Right forelimb (tissue), 1 donor: ENCODE measurements at regions not wholly inside any gene's neighbourhood (a gene's known extent, or its start where the extent isn't known, plus 50 kb on each side); places are given as distances from the start of the nearest gene placed in this dataset.
"Not testable (repeated sequence)": the region's sequence is repeated elsewhere in the genome, so short reads cannot be mapped to it uniquely, and the experiment has no call there.

Source experiments
- DNase-seq: peaks from one replicate; pipeline ENCODE4 v3.0.0-alpha.2; 2018

DNA sequence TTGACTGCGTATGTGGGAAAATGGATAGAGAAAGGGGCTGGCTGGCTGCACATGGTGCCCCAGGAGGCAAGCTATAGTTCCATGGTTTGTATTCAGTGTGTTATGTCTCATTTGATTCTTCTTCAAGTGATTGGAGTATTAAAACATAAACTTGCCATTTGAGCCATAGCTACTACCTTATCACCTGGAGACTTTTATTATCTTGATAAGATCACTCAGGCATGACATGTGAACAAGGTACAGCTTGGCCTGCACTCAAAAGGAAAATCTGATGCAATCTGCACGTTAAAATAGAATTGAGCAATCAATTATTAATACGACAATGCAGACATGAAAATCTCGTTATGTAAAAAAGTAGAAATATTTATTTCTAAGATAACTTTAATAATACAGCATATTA lies 116.9 kb downstream of the RND3 start:
- no peak for DNase-seq

DNA sequence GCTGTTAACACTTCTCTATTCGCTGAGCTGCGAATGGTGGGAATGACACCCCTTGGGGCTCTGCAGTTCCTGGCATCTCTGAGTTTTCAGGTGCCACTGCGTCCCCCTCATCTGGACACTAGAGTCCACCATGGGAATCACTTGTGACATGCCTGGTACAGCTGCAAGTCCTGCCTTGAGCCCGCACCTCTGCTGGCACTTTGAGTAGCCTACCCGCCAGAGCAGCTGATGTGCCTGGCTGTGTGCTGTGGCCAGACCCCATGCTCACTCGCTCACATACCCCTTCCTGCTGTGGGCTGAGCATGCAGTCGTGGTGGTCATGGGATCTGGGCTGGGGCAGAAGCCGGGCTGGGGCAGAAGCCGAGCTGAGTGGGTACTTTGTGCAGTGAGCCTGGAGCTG lies 117.6 kb downstream of the RND3 start:
- no peak for DNase-seq

DNA sequence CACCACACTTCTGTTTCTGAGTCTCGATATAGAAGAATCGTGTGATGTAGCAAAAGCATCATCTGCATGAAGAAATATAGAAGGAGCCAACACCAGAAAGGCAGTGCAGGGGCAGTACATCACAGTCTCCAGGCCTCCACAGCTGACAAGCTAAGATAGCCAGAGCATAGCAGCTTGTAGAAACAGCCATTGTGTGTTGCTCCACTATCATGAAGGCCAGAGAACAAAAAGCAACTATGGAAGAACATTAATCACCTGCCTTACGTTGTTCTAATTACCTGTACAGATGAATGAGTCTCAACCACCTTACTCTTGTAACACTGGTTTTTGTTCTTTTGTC lies 129.0 kb downstream of the RND3 start:
- no peak for DNase-seq

DNA sequence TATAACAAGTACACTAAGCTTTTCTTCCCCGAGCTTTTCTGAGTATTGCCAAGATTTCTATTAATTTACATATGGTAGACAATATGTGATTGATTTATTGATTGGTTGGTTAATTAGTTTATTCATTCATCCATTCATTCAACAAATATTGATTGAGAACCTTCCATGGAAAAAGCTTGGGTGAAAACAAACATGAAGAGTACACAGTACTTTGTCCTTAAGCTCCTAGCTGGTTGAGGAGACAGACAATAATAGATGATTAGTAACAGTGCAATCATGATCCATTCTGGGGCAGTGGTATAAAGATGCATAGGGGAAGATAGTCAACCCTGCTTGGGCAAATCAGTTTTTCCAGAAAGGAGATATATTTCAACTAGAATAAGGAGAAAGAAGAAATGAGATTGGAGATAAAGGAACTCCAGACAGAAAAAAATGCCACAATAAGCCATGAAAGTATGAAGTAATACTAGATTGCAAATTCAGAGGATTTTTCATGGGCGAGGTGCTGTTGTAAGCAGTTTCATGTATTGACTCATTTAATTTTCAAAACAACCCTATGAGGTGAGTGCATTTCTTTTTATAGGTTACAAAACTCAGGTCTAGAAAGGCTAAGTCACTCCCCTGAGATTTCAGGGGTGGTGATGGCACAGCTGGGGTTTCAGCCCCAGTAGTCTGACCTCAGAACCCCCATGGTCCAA lies 129.5 kb downstream of the RND3 start:
- no peak for DNase-seq

DNA sequence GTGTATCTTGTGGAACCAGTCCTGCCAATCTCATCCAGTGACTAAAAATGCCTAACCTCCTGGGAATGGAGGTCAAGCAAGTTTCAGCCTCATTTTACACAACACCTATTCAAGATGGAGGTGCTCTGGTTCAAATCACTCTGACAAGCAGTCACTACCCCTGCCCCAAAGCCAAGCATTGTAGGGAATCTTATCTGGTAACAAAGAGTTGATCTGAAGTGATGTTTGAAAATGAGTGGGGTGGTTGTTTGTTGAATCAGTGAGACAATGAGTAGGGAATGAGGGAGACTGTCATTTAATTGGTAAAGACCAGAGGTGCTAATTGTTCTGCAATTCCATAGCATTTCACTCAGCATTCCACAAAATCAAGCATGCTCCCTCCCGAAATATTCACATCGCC lies 132.0 kb downstream of the RND3 start:
- DNase-seq = no peak

DNA sequence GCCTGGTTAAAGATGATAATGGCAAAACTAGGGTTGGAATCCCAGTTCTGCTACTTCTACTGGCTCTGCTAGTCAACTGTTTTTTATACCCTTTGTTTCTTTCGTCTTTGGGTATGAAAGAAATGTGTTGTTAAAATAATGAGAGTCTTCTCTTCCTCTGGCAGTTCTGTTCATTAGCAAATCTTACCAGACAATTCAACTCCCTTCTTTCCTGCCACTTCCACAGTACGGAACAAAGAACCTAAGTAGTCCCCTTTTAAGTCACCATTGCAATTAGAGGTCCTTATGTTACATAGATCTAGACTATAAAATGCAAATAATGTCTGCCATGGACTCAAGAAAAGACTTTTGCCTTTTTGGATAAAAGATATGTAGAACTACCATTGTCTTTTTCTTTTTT lies 134.1 kb downstream of the RND3 start:
- no peak for DNase-seq

DNA sequence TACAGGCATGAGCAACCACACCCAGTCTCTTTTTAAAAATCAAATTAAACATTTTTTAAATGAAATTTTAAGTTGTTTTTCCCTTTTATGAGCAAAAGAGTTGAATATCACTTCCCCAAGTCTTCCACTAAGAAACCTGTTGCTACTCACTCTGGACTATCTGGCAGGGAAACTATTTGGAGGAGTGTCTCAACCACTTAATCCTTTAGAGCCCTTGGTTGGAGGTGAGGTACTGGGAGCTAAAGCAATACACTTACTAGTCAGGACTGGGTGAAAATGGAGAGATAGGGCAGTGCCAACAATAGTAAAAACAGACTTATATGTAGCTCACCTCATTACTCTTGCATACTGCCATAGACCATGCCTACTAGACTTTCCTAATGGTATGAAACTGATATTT lies 135.5 kb downstream of the RND3 start:
- DNase-seq = no peak

DNA sequence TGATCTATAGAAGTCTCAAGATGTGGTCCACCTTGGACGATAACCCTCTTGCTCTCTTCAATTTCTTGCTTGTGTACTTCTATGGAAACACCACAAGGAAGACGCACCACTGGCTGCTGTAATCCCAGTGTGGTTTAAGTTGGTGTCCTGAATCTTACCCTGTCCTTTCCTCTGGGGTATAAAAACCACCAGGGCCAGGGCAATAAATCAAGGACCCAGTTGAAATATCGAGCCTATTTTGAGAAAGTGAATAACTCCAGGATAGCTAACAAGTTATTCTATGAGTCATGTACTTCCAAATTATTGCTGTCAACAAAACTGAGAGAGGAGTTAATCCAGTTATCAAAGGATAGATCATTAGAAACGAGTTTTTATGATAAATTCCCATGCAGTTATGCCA lies 137.0 kb downstream of the RND3 start:
- DNase-seq = no peak

DNA sequence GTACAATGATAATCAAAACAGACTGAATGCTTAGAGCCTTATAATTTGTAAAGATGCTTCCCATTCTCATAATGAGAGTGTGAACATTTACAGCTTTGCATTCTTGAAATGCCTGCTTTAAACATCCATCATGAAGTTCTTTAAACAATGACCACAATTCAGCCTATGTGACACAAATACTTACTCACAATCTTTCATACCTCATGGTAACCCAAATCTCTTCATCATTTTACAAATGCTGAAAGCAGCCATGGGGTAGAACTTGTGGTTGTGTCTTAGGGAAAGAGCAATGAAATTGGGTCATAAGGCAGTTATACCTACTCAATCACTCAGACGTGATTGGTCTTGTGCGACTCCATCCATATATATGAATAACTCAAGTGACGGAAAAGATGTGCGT lies 140.7 kb downstream of the RND3 start:
- DNase-seq = no peak

DNA sequence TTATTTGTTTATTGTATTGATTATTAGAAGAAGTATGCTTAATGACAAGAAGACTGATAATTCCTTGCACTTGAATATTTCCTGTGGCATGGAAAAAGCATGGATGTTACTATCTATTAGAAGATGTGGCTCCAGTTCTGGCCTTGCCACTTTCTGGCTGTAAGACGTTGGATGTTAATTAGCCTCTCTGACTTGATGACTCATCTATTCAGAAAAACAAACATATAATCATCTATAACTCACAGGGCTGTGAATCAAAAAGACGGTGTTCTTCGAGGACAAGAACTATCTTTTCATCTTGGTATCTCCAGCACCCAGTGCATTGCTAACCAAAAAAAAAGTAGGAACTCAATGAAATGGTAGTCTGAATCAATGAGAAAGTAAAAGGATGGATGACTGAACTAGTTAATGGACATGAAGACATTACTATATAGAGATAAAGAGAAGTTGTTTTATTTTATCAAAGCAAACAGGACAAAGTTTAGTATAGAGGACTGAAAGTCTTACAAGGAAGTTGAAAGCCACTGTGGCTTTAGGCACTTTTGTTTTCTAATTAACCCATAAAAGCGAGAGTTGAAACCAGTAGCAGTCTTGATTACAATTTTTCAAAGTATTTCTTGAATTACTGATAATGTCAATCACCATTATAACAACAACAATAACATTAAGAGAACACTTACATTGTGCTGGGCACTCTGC lies 145.3 kb downstream of the RND3 start:
- DNase-seq = no peak

DNA sequence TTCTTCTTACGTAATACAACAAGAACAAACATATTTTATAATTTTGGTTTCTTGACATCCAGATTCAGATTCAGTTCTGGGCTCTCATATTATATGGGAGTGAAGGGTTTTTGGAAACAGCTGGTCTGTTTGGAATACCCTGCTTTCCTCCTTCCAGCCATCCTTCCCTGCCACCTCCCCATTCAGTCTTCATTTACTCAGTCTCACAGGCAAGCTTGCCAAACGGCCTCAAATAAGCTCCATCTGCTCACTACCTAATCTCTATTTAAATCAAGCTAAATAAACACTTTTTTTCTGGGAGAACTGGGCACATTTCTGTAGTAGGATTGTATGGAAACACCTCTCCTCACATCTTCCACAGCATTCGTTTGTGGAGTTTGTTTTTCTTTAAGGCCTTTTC lies 147.5 kb downstream of the RND3 start:
- no peak for DNase-seq

DNA sequence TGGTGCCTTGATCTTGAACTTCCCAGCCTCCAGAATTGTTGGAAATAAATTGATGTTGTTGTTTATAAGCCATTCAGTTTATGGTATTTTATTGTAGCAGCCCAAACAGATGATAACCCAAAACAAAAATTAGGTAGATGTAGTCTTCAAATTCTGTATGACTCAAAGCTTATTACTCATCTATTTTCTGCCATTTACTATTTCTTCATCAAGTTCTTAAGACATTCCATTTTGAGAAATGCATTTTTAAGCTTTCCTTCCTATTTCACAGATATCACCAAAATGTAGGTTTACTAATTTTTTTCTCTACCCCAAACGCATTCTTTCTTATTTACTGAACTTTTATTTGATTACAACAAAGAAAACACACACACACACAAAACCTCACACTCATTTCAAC lies 148.2 kb downstream of the RND3 start:
- DNase-seq = no peak

DNA sequence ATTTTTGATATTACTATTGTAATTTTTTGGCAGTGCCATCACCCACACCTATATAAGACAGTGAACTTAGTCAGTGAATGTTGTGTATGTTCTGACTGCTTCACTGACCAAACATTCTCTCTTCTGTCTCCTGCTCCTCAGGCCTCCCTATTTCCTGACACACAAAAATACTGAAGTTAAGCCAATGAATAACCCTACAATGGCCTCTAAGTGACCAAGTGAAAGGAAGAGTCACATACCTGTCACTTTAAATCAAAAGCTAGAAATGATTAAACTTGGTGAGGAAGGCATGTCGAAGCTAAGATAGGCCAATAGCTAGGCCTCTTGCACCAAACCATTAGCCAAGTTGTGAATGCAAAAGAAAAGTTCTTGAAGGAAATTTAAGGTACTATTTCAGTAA lies 151.9 kb downstream of the RND3 start:
- no peak for DNase-seq

DNA sequence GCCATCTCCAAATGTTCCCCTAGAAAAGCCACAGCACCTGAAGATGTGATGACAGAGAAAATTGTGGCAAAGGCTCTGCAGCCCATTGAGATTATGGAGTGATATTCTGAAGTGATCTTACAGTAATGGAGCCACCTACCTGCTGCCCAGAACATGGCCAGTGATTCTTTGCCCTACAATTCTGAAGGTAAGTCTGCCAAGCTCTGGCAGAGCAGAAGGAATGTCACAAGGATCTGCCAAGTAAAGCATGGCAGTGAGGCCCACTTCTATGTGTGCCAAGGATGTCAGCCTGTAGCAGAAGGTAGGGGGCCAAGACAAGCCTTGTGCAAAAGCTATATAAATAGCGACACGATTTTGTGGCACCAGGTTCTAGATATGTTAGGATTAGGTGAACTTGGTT lies 155.1 kb downstream of the RND3 start:
- no peak for DNase-seq

DNA sequence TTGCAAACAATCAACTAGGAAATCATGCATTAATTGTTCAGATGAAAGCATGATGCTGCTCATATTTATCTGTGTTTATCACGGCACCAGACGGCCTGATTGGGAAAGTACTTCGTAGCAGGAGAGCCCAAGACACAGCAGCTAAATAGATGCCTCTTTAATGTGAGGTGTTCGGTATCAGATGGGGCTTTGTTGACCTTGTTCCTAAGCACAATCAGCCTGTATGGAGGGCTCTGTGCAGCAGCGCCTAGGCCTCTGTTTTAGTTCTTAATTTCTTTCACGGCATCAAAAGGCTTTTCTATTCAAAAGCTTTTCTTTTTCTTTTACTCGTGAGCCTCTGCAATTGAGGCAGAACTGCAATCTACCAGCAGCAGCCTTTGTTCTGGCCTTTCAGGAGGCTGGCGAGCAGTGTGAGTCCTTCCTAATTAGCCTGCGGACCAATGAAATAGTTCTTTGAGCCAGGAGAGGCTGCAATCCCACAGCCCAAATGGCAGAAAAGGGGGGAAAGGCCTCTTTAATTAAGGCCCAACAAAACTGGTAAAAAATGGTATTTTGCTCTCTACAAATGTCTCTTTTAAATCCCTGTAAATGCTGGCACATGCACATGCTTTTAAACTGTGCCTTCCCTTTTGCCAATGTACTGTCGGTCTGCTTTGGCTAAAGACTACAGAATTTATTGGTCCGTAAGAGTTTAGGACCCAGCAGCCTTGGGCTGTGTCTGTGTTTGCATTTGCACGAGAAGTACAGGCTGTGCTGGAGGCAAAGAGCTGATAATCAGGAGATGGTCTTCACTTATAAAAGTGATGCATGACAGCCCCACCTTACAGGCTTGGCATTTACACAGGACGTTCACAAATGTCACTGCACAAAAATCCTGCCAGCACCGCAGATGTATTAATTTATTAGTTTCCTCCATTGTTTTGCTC lies 159.6 kb downstream of the RND3 start:
- no peak for DNase-seq

DNA sequence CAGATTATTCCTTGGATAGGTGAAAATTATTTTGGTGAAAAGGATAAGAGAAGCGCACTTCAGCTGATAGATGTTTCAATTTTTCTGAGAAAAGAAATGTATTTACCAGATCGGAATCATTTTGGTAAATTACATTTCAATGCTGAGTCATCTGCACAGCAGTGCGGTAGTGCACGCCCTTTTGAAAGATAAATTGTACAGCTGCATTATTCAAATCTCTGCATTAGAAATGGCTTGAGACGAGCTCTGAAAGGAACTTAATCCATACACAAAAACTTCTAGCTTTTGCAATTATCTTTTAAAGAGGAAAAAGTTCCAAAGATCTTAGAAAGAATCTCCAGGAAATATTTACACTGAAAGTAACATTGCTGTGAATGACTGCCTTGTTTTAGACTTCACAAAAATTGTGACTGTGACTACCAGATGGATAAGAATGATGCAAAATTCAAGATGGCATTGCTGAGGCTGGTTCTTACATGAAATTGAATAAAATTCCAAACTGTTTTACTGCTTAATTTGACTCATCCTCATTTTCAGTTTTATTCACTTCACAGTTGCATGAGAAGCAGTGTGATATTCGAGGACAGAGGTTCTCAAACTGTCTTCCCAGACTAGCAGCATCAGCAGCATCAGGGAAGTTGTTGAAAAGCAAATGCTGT lies 161.7 kb downstream of the RND3 start:
- DNase-seq = no peak

DNA sequence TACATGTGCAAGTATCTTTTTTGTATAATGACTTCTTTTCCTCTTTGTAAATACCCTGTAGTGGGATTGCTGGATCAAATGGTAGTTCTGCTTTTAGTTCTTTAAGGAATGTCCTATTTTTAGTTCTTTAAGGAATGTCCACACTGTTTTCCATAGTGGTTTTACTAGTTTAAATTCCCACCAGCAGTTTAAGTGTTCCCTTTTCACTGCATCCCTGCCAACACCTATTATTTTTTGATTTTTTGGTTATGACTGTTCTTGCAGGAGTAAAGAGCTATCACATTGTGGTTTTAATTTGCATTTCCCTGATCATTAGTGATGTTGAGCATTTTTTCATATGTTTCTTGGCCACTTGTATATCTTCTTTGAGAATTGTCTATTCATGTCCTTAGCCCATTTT lies 164.4 kb downstream of the RND3 start:
- not testable (repeated sequence) for DNase-seq

DNA sequence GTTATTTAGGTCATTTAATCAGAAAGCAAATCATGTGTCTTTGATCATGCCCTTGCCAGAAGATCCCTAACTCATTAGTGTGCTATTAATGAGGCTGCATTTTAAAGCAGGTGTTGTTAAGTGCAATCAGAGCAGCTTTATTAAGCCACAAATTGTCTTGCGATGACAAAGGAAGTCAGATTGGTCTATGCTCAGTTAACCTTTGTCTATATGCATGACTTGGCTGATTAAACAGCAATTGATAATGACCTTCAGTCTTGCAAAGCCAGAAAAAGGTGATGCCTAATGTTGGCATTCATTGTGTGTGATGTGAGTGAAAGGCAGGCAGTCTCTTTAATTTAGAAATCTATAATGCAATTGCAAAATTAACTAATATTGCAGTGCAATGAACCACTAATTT lies 166.9 kb downstream of the RND3 start:
- no peak for DNase-seq

DNA sequence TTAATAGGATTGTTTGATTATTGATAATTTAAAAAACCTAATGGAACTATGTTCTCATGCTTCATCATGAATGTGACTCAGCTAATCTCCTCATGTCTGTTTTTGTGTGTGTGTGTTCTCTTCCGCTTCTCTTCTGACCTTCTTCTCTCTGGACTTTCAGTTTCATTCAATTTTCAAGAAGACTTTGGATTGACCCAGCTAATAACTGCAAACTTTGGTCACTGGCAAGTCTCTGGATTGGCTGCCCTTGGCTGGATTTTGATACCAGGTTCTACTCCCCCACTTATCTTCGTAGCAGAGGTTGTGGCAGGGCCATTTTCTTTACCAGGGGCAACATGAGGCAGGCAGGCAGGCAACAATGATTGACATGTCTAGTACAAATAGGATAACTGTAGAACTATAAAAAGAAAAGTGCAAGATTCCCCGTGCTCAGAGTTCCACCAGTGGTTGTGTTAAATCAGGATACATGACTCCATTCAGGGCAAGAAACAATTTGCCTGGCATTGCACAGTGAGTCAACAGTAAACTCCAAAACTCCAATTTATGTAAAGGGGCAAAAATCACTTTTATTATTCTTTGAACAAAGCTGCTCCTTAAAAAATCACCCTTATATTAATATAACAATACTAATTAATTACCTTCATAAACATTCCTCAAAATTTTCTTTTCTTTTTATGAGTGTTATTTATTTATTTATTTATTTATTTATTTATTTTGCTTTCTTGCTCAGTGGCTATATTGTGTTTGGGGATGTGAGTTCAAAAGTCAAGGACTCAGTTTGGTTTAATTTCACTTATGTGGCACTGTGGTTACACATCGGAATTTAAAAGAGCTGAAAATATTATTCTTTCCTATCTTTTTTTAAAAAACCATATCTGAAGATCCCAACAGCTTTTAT lies 167.6 kb downstream of the RND3 start:
- no peak for DNase-seq

DNA sequence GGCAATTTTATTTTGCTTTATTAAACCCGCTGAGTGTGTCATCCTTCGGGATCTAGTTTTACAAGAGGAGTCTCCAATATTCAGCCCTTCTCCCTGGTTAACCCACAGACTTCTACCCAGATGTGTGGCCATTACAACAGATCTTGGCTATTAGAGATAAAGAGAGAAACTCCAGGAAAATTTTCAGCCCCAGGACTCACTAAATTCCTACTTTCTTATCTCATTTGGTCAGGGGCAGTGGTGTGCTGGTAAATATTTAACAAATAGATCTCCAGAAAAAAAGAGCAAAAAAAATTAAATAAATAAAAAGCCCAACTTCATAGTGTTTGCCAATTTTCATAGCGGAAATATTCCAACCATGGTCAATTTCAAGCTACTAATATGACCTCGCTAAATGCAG lies 168.4 kb downstream of the RND3 start:
- DNase-seq = no peak

DNA sequence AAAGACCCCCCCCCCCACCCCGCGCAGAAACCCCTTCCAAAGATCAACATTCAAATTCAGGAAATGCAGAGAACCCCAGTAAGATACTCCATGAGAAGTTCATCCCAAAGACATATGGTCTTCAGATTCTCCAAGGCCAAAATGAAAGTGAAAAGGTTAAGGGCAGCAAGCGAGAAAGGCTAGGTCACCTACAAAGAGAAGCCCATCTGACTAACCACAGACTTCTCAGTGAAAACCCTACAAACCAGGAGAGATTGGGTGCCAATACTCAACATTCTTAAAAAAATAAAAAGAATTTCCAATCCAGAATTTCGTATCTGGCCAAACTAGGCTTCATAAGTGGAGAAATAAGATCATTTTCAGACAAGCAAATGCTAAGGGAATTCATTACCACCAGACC lies 175.2 kb downstream of the RND3 start:
- no peak for DNase-seq

DNA sequence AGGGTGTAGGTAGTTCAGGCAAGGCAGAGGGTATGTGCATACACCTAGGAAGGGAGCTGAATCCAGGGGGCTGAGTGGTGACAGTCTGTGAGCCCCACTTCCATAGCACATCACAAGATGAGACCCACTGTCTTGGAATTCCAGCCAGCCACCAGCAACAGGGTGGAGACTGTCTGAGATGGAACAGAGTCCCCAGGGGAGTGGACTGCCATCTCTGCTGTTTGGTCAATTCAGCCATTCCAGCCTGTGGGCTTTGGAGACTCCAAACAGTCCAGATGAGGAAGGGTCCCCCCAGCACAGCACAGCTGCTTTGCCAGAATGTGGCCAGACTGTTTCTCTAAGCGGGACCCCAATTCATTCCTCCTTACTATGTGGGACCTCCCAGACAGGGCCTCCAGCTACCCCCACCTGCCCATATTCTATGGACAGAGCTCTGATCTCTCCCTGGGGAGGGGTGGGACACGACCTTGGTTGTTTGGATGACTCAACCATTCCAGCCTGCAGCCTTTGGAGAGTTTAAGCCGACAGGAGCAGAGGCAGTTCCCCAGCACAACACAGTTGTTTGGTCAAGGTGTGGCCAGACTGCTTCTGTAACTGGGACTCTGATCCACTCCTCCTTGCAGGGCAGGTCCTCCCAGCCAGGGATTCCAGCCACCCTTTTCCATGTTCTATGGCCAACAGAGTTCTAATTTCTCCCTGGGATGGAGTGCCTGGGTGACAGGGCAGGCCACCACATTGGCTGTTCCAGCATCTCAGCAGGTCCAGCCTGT lies 178.0 kb downstream of the RND3 start:
- DNase-seq = no peak
